ENCODE measurements at regions not wholly inside any gene's neighbourhood (a gene's known extent, or its start where the extent isn't known, plus 50 kb on each side); places are given as distances from the start of the nearest gene placed in this dataset.
"Not testable (repeated sequence)": the region's sequence is repeated elsewhere in the genome, so short reads cannot be mapped to it uniquely, and the experiment has no call there.

- no peak for DNase-seq
- Mint-ChIP-seq H3K36me3 (ENCODE audit: low read depth) (no peaks in the 10 kb centered on the region), H3K9me3 (no peaks in the 10 kb centered on the region), H3K27me3 (peaks cover 18% of the 10 kb centered on the region), H3K4me3 (no peak overlapping the region), H3K27ac (no peak overlapping the region), H3K4me1 (ENCODE audit: low read depth) (no peaks in the 10 kb centered on the region)
- CTCF ChIA-PET: no interaction called here
- intact Hi-C loops (cut with micrococcal nuclease): no loop called here
- POLR2A ChIA-PET: no interaction called here
- ATAC-seq: no peak
- no peak for TF ChIP-seq CTCF (IDR thresholded peaks at IDR 0.05)
Observed at GRCh38 chr5:130773813-130774212, 391.2 kb downstream of the HINT1 start.

GRCh38 chr5:130762031-130762430, 403.0 kb downstream of the HINT1 start:
- ChIA-PET CTCF (no interaction called here), POLR2A (no interaction called here)
- Mint-ChIP-seq H3K9me3 (no peaks in the 10 kb centered on the region), H3K36me3 (ENCODE audit: low read depth) (no peaks in the 10 kb centered on the region), H3K27ac (no peak overlapping the region), H3K4me1 (ENCODE audit: low read depth) (no peaks in the 10 kb centered on the region), H3K27me3 (peaks cover 4% of the 10 kb centered on the region), H3K4me3 (no peak overlapping the region)
- no peak for ATAC-seq
- no peak for DNase-seq
- intact Hi-C loops (cut with micrococcal nuclease): no loop called here
- TF ChIP-seq CTCF (IDR thresholded peaks at IDR 0.05): no peak

GRCh38 chr5:130759061-130759460, 406.0 kb downstream of the HINT1 start:
- Mint-ChIP-seq H3K27ac (no peak overlapping the region), H3K27me3 (peaks cover 1% of the 10 kb centered on the region), H3K4me1 (ENCODE audit: low read depth) (no peaks in the 10 kb centered on the region), H3K9me3 (no peaks in the 10 kb centered on the region), H3K36me3 (ENCODE audit: low read depth) (no peaks in the 10 kb centered on the region), H3K4me3 (no peak overlapping the region)
- no peak for ATAC-seq
- ChIA-PET CTCF (no interaction called here), POLR2A (no interaction called here)
- no peak for DNase-seq
- no peak for TF ChIP-seq CTCF (IDR thresholded peaks at IDR 0.05)
- intact Hi-C loops (cut with micrococcal nuclease): no loop called here

- Mint-ChIP-seq H3K27ac (no peak overlapping the region), H3K36me3 (ENCODE audit: low read depth) (no peaks in the 10 kb centered on the region), H3K4me1 (ENCODE audit: low read depth) (no peaks in the 10 kb centered on the region), H3K9me3 (no peaks in the 10 kb centered on the region), H3K27me3 (peaks cover 3% of the 10 kb centered on the region), H3K4me3 (no peak overlapping the region)
- POLR2A ChIA-PET: no interaction called here
- ATAC-seq (no peak), DNase-seq (no peak)
- CTCF ChIA-PET: no interaction called here
- TF ChIP-seq CTCF (IDR thresholded peaks at IDR 0.05): no peak
- intact Hi-C loops (cut with micrococcal nuclease): no loop called here
Observed at GRCh38 chr5:130747556-130747955, 417.5 kb downstream of the HINT1 start.

- H3K27me3 Mint-ChIP-seq; H3K4me3 Mint-ChIP-seq; ATAC-seq; POLR2A ChIA-PET; CTCF ChIA-PET; intact Hi-C loops (cut with micrococcal nuclease); H3K4me1 Mint-ChIP-seq (ENCODE audit: low read depth); H3K27ac Mint-ChIP-seq; H3K9me3 Mint-ChIP-seq; H3K36me3 Mint-ChIP-seq (ENCODE audit: low read depth); DNase-seq: not testable (repeated sequence)
Observed at GRCh38 chr5:130746641-130747040, 418.4 kb downstream of the HINT1 start.

GRCh38 chr5:130743092-130743491, 422.0 kb downstream of the HINT1 start:
- intact Hi-C loops (cut with micrococcal nuclease): no loop called here
- CTCF ChIA-PET: interaction anchor here (1.3 kb wide), 1 partner anchor 18 kb away, joined by 3 read pairs; no protein-coding TSS in a partner anchor
- no peak for ATAC-seq
- POLR2A ChIA-PET: no interaction called here
- Mint-ChIP-seq H3K36me3 (ENCODE audit: low read depth) (no peaks in the 10 kb centered on the region), H3K9me3 (peaks cover 3% of the 10 kb centered on the region), H3K4me3 (no peak overlapping the region), H3K4me1 (ENCODE audit: low read depth) (no peaks in the 10 kb centered on the region), H3K27ac (no peak overlapping the region), H3K27me3 (peaks cover 6% of the 10 kb centered on the region)
- no peak for DNase-seq
- TF ChIP-seq CTCF (IDR thresholded peaks at IDR 0.05): no peak

Measured in activated CD8-positive, alpha-beta T cell treated with anti-CD3 and anti-CD28 coated beads for 36 hours (primary cell).